HepG2 (cell line): ENCODE measurements at regions not wholly inside any gene's neighbourhood (a gene's known extent, or its start where the extent isn't known, plus 50 kb on each side); places are given as distances from the start of the nearest gene placed in this dataset.

Source experiments
- ATAC-seq: fragments of 200-7000 bp; cut with Tn5 transposase; 3 replicates; pipeline ENCODE4 v1.9.1; 2020; ENCODE audit warnings: mild to moderate bottlenecking, moderate library complexity
- BruUV-seq: library from RNA; stranded (reverse); fragments of 400-500 nt; replicated peaks from 2 replicates; lab custom pipeline; 2021; lab: Mats Ljungman, UMichigan
- CTCF ChIA-PET: fragments of 300-600 bp; formaldehyde crosslinking; extraction: SDS; loops from one replicate; lab custom pipeline; 2021; ENCODE audit warnings: low total read pairs, inconsistent platforms, low intra/inter-chr PET ratio; lab: Yijun Ruan, JAX
- POLR2A ChIA-PET: fragments of 350-600 bp; sonication (Branson Sonifier 250); formaldehyde crosslinking; loops from one replicate; lab custom pipeline; 2020; ENCODE audit warnings: antibody characterized with exemption, inconsistent platforms; lab: Yijun Ruan, JAX
- DNase-seq: peaks from one replicate; pipeline ENCODE4 v3.0.0-alpha.2; 2015; ENCODE audit warnings: low spot score
- FAIRE-seq: peaks from 3 replicates; lab custom pipeline; 2011; peaks lifted over from hg19 to GRCh38; lab: Jason Lieb, UNC
- H2AFZ ChIP-seq: one replicate; pipeline ENCODE4 v1.6.1; 2011; ENCODE audit warnings: low read length, inconsistent platforms
- H3K27ac ChIP-seq: fragments of 300-600 bp; 3 replicates; pipeline ENCODE4 v1.8.0; 2011; ENCODE audit warnings: mixed run types, mild to moderate bottlenecking, mixed read lengths, low read length, inconsistent platforms; ENCODE audit not compliant: insufficient read depth; ENCODE audit errors: extremely low read length
- H3K27me3 ChIP-seq, 2 experiments: fragments of 200-600 bp in 1 of 2; 2 replicates in 1 of 2; 3 replicates in 1 of 2; pipeline versions ENCODE4 v1.6.0 to v1.8.0; 2011; ENCODE audit warnings: low read length in 2 of 2, mild to moderate bottlenecking in 2 of 2, moderate library complexity in 2 of 2, inconsistent platforms in 1 of 2; ENCODE audit not compliant: insufficient read depth in 2 of 2, control insufficient read depth in 1 of 2
- H3K36me3 ChIP-seq, 2 experiments: fragments of 200-600 bp in 1 of 2; replicated peaks in 1 of 2; 2 replicates in 1 of 2; 3 replicates in 1 of 2; pipeline versions ENCODE4 v1.5.1 to v1.8.0; 2011; ENCODE audit warnings: low read length in 2 of 2, inconsistent platforms in 1 of 2; ENCODE audit not compliant: insufficient read depth in 2 of 2, control insufficient read depth in 1 of 2
- H3K4me1 ChIP-seq: 2 replicates; pipeline ENCODE4 v1.5.1; 2012; ENCODE audit warnings: low read length, inconsistent platforms; ENCODE audit not compliant: insufficient read depth
- H3K4me2 ChIP-seq: 2 replicates; pipeline ENCODE4 v1.6.0; 2011; ENCODE audit warnings: low read depth, low read length, inconsistent platforms
- H3K4me3 ChIP-seq, 3 experiments: fragments of 200-600 bp in 1 of 3; sonication (generic), shearing (Covaris generic) in 1 of 3; replicated peaks in 1 of 3; 2 replicates each; pipeline ENCODE4 v1.5.1; 2011 to 2016; ENCODE audit warnings: low read length in 3 of 3, inconsistent platforms in 2 of 3, low read depth in 2 of 3, mild to moderate bottlenecking in 2 of 3, control low read depth in 1 of 3, mixed read lengths in 1 of 3; ENCODE audit not compliant: insufficient read depth in 1 of 3
- H3K79me2 ChIP-seq: one replicate; pipeline ENCODE4 v1.6.1; 2011; ENCODE audit warnings: low read length, inconsistent platforms; ENCODE audit not compliant: insufficient read depth
- H3K9ac ChIP-seq: 2 replicates; pipeline ENCODE4 v1.6.0; 2011; ENCODE audit warnings: mild to moderate bottlenecking, low read depth, low read length, inconsistent platforms; ENCODE audit not compliant: insufficient read depth
- H3K9me3 ChIP-seq: 2 replicates; pipeline ENCODE4 v1.5.1; 2012; ENCODE audit warnings: mild to moderate bottlenecking, low read length
- H4K20me1 ChIP-seq: 2 replicates; pipeline ENCODE4 v1.6.0; 2011; ENCODE audit warnings: inconsistent platforms, mild to moderate bottlenecking, low read length, moderate library complexity; ENCODE audit not compliant: insufficient read depth
- FOXK1 ChIP-seq: sonication (generic); formaldehyde crosslinking; IDR thresholded peaks from 2 replicates; pipeline ENCODE4 v1.4.0; 2020; ENCODE audit warnings: low read depth, missing genetic modification reagents, borderline replicate concordance
- TOPORS ChIP-seq: sonication (generic); formaldehyde crosslinking; IDR thresholded peaks from 2 replicates; pipeline ENCODE4 v1.8.0; 2023; ENCODE audit warnings: mild to moderate bottlenecking, missing genetic modification reagents
- ZNF329 ChIP-seq: sonication (generic); formaldehyde crosslinking; IDR thresholded peaks from 2 replicates; pipeline ENCODE4 v1.9.0; 2021; ENCODE audit warnings: low read depth, mild to moderate bottlenecking, missing genetic modification reagents
- ZNF737 ChIP-seq: sonication (generic); formaldehyde crosslinking; IDR thresholded peaks from 2 replicates; pipeline ENCODE4 v1.5.0; 2020; ENCODE audit warnings: missing genetic modification reagents, mild to moderate bottlenecking, borderline replicate concordance
- ZSCAN30 ChIP-seq: sonication (generic); formaldehyde crosslinking; IDR thresholded peaks from 2 replicates; pipeline ENCODE4 v1.5.0; 2020; ENCODE audit warnings: mild to moderate bottlenecking, missing genetic modification reagents
- WGBS: methylation state at CpG from one replicate; pipeline ENCODE4 v1.1.6; 2017; ENCODE audit warnings: low lambda C conversion rate; 5-methylcytosine and 5-hydroxymethylcytosine counted together
- in situ Hi-C: cut with HindIII; loops from 2 replicates; pipeline ENCODE4 v1.10.0; 2017; ENCODE audit warnings: low pct_unique_long_range_greater_than_20kb; ENCODE audit not compliant: extremely low pct_ligation_motif_present
- intact Hi-C: fragments of 100-400 bp; cut with micrococcal nuclease; formaldehyde crosslinking; loops from one replicate; pipeline ENCODE4 v1.10.0; 2022; ENCODE audit not compliant: unreplicated experiment
- TF ChIP-seq, protein P1 (sequence below): fragments of 450-650 bp; IDR thresholded peaks from 2 replicates; pipeline ENCODE4 v1.6.1; 2016
- TF ChIP-seq, protein P2 (sequence below): sonication (generic); formaldehyde crosslinking; conservative IDR thresholded peaks from 2 replicates; pipeline ENCODE4 v1.8.1; 2023; ENCODE audit warnings: missing genetic modification reagents
- TF ChIP-seq, protein P3 (sequence below): sonication (generic); formaldehyde crosslinking; IDR thresholded peaks from 2 replicates; pipeline ENCODE4 v1.5.0; 2020; ENCODE audit warnings: missing genetic modification reagents, mild to moderate bottlenecking, borderline replicate concordance
- TF ChIP-seq, protein P4 (sequence below): sonication (generic); formaldehyde crosslinking; IDR thresholded peaks from 2 replicates; pipeline ENCODE4 v1.8.1; 2023; ENCODE audit warnings: mild to moderate bottlenecking, missing genetic modification reagents, borderline replicate concordance

DNA sequence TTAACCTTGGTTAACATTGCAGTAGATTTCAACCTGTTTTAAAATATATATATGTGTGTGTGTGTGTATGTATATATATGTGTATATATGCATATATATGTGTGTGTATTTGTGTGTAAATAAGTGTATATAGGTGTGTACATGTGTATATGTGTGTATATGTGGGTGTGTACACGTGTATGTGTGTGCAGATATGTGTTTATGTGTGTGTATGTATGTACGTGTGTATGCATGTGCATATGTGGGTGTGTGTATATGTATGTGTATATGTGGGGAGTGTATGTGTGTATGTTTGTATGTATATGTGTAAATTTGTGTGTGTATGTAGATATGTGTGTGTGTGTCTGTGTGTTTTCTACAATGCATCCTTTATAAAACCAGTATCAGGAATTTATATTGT is 205.5 kb upstream of the FOXF1 start:
- Histone ChIP-seq H2AFZ (no peak overlapping the region), H3K36me3 (no peaks in the 10 kb centered on the region), H3K27me3 (peaks cover 8 to 58% of the 10 kb centered on the region in 2 experiments), H3K79me2 (no peaks in the 10 kb centered on the region), H3K9ac (no peak overlapping the region), H3K4me3 (no peak overlapping the region), H3K4me2 (no peak overlapping the region), H3K27ac (no peak overlapping the region)
- no peak for FAIRE-seq
- POLR2A ChIA-PET: no interaction called here
- in situ Hi-C loops (loop anchor here (10.0 kb wide), 1 partner anchor 230 kb away; no protein-coding TSS in a partner anchor), intact Hi-C loops (no loop called here)
- CTCF ChIA-PET: no interaction called here
- no TSS peak for BruUV-seq
- 0% methylated on average over 2 of the region's 2 CpGs for WGBS
- TF ChIP-seq TOPORS (CRISPR knock-in tag): no peak
- TF ChIP-seq, protein P1, sequence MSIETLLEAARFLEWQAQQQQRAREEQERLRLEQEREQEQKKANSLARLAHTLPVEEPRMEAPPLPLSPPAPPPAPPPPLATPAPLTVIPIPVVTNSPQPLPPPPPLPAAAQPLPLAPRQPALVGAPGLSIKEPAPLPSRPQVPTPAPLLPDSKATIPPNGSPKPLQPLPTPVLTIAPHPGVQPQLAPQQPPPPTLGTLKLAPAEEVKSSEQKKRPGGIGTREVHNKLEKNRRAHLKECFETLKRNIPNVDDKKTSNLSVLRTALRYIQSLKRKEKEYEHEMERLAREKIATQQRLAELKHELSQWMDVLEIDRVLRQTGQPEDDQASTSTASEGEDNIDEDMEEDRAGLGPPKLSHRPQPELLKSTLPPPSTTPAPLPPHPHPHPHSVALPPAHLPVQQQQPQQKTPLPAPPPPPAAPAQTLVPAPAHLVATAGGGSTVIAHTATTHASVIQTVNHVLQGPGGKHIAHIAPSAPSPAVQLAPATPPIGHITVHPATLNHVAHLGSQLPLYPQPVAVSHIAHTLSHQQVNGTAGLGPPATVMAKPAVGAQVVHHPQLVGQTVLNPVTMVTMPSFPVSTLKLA: peak; percentile 97
- TF ChIP-seq, all 625 proteins: peak for 1
- no peaks in the 10 kb centered on the region for H4K20me1 ChIP-seq
- ATAC-seq: no peak
- no peaks in the 10 kb centered on the region for H3K4me1 ChIP-seq
- H3K9me3 ChIP-seq: no peaks in the 10 kb centered on the region
- DNase-seq: no peak

DNA sequence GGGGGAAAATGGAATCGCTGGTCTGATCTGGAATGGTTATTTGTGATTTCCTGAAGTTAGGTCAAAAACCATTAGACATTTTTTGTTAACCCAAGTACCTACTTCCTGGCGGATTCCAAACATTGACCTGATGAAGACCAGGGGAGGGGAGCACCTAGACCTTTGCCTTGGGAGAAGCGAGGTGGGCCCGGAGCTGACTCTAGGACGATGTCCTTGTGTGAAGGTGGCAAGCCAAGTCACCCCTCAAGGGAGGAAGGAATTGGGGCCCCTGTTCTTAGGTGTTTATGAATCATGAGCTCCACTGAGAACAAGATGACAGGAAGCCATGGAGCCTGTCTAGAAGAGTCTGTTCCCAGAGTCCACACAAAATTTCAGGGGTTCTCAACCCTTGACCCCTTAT is 204.9 kb upstream of the FOXF1 start:
- DNase-seq (no peak), FAIRE-seq (no peak), ATAC-seq (no peak)
- H3K36me3 ChIP-seq: no peaks in the 10 kb centered on the region
- in situ Hi-C loops: loop anchor here (10.0 kb wide), 1 partner anchor 231 kb away; no protein-coding TSS in a partner anchor
- no peak overlapping the region for H3K9ac ChIP-seq
- no peak overlapping the region for H3K4me2 ChIP-seq
- no peak overlapping the region for H3K27ac ChIP-seq
- intact Hi-C loops: no loop called here
- no peaks in the 10 kb centered on the region for H3K4me1 ChIP-seq
- TF ChIP-seq ZNF737 (no peak), FOXK1 (no peak), ZNF329 (CRISPR knock-in tag) (no peak), ZSCAN30 (CRISPR knock-in tag) (no peak)
- TF ChIP-seq, protein P2, sequence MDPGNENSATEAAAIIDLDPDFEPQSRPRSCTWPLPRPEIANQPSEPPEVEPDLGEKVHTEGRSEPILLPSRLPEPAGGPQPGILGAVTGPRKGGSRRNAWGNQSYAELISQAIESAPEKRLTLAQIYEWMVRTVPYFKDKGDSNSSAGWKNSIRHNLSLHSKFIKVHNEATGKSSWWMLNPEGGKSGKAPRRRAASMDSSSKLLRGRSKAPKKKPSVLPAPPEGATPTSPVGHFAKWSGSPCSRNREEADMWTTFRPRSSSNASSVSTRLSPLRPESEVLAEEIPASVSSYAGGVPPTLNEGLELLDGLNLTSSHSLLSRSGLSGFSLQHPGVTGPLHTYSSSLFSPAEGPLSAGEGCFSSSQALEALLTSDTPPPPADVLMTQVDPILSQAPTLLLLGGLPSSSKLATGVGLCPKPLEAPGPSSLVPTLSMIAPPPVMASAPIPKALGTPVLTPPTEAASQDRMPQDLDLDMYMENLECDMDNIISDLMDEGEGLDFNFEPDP (CRISPR knock-in tag): no peak
- TF ChIP-seq, protein P3, sequence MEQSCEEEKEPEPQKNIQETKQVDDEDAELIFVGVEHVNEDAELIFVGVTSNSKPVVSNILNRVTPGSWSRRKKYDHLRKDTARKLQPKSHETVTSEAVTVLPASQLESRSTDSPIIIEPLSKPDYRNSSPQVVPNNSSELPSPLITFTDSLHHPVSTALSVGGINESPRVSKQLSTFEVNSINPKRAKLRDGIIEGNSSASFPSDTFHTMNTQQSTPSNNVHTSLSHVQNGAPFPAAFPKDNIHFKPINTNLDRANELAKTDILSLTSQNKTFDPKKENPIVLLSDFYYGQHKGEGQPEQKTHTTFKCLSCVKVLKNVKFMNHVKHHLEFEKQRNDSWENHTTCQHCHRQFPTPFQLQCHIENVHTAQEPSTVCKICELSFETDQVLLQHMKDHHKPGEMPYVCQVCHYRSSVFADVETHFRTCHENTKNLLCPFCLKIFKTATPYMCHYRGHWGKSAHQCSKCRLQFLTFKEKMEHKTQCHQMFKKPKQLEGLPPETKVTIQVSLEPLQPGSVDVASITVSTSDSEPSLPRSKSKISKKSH (CRISPR knock-in tag): no peak
- TF ChIP-seq, protein P4, sequence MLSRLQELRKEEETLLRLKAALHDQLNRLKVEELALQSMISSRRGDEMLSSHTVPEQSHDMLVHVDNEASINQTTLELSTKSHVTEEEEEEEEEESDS (CRISPR knock-in tag): no peak
- peaks cover 6 to 53% of the 10 kb centered on the region in 2 experiments; a peak in 4 of 5 replicates for H3K27me3 ChIP-seq
- ChIA-PET CTCF (no interaction called here), POLR2A (no interaction called here)
- no peaks in the 10 kb centered on the region for H3K79me2 ChIP-seq
- WGBS: 2% methylated on average over 5 of the region's 5 CpGs
- H4K20me1 ChIP-seq: no peaks in the 10 kb centered on the region
- no TSS peak for BruUV-seq
- H2AFZ ChIP-seq: no peak overlapping the region
- H3K9me3 ChIP-seq: no peaks in the 10 kb centered on the region
- H3K4me3 ChIP-seq: no peak overlapping the region
